ENCODE measurements at regions not wholly inside any gene's neighbourhood (a gene's known extent, or its start where the extent isn't known, plus 50 kb on each side); places are given as distances from the start of the nearest gene placed in this dataset.

DNA sequence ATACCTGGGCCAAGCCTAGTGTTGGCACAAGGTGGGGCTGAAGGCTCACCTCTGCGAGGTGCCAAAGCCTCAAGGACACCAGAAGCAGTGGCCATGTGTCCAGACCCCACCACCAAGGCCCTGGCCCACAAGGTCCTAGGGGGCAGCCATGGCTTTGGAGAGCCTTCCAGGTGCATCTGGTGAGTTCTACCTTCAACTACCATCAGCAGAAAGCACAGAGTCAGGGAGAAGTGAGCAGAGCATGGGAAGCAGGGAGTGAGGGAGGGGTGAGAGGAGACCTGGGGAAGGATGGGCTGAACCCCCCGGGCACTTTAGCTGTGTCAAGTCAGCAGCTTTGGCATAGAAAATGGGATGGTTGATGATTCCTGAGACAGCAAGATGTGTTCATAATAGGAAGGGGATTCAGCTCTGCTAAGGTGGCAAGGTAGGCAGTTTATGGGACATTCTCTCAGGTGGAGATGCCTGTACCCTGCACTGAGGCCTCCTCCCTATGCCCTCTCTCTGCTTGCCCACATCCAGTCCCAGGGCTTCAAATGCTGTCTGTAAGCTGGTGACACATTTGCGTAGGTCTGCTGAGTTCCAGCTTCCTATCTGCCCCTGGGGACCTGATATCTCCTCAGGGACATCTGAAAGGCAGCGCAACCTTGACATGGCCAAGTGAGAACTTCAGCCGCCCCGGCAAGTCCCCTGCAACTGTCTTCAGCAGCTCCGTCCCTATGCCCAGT, 83.4 kb upstream of the RGPD5 start:
- no peak overlapping the region for H3K56ac ChIP-seq (ENCODE audit: low read length)
- H2BK15ac ChIP-seq (replicated peaks; ENCODE audit: low read depth), result no peak overlapping the region
- no peak overlapping the region for H3K4me3 ChIP-seq (ENCODE audit: low read length)
- H3K4me1 ChIP-seq (ENCODE audit: control insufficient read depth, low read depth, low read length), result no peaks in the 10 kb centered on the region
- H4K8ac ChIP-seq (ENCODE audit: low read depth, low read length), result no peak overlapping the region
- no peaks in the 10 kb centered on the region for H3K36me3 ChIP-seq (ENCODE audit: control insufficient read depth, insufficient read depth, low read length)
- H3K27ac ChIP-seq (ENCODE audit: low read depth, low read length), result no peak overlapping the region
- no CpG with 5 or more reads among the region's 7 CpGs for WGBS (ENCODE audit: extremely low coverage, insufficient coverage, low lambda C conversion rate)
- no peak overlapping the region for H2BK5ac ChIP-seq (ENCODE audit: low read length)
- no peak overlapping the region for H3K4me2 ChIP-seq (ENCODE audit: low read length)
- no peak overlapping the region for H3K23ac ChIP-seq (ENCODE audit: low read length)
- no peak overlapping the region for H3K18ac ChIP-seq (ENCODE audit: low read length)
- H3K27me3 ChIP-seq (ENCODE audit: insufficient read depth, low read length, poor library complexity), result no peaks in the 10 kb centered on the region
- no peak overlapping the region for H2AK5ac ChIP-seq (ENCODE audit: low read length)
- H3K79me1 ChIP-seq (ENCODE audit: low read length), result no peaks in the 10 kb centered on the region
- H2BK120ac ChIP-seq (ENCODE audit: low read depth, low read length), result no peak overlapping the region
- no peak overlapping the region for H3K4ac ChIP-seq (ENCODE audit: low read depth, low read length)
- no peak overlapping the region for H3K9ac ChIP-seq (ENCODE audit: low read length)
- H4K5ac ChIP-seq (ENCODE audit: low read length), result no peak overlapping the region
- DNase-seq, result no peak
- H3K79me2 ChIP-seq (ENCODE audit: control insufficient read depth, insufficient read depth, low read length), result no peaks in the 10 kb centered on the region

DNA sequence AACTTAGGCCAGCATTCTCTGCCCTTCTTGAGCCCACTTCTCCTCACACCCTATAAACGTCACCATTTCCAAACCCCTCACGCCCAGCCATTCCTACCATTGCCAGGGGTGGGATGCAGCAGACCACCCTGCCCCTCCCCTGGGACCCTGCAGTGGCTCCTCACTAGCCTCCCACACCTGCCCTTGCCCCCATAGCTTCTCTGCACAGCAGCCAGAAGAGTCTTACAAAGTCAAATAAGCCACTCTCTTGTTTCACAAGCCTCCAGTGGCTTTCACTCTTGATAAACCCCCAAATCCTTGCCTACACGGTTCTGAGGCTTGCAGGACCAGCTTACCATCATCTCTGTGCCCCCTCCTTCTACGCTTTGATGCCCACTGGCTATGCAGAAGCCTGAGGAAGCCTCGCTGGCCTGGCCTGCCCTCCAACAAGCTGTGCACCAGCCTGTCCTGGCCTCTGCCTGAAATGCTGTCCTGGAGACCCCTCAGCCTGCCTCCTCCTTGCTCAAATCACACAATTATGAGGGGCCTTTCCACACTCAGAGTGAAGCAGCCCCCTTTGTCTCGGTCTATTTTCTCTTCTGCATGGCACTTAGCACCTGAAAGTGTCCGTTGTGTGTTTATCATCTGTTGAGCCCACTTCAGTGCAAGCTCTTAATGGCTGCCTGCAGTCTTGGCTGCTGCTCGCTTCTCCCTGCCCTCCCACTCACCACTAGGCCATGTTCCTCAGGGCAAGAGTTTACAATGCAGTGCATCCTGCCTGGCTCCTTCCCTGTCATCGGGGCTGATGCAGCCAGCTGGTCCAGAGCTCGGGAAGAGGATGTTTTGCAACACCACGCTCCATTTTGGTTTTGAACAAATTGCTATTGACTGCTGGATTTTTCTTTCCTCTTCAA, 82.6 kb upstream of the RGPD5 start:
- Histone ChIP-seq H3K79me1 (ENCODE audit: low read length) (no peaks in the 10 kb centered on the region), H3K4ac (ENCODE audit: low read depth, low read length) (no peak overlapping the region), H3K9ac (ENCODE audit: low read length) (no peak overlapping the region), H3K36me3 (ENCODE audit: control insufficient read depth, insufficient read depth, low read length) (no peaks in the 10 kb centered on the region), H3K56ac (ENCODE audit: low read length) (no peak overlapping the region), H2BK120ac (ENCODE audit: low read depth, low read length) (no peak overlapping the region), H3K4me2 (ENCODE audit: low read length) (no peak overlapping the region), H2BK15ac (replicated peaks; ENCODE audit: low read depth) (no peak overlapping the region), H3K27ac (ENCODE audit: low read depth, low read length) (no peak overlapping the region), H3K27me3 (ENCODE audit: insufficient read depth, low read length, poor library complexity) (no peaks in the 10 kb centered on the region), H2AK5ac (ENCODE audit: low read length) (no peak overlapping the region), H4K8ac (ENCODE audit: low read depth, low read length) (no peak overlapping the region), H3K23ac (ENCODE audit: low read length) (no peak overlapping the region), H3K4me1 (ENCODE audit: control insufficient read depth, low read depth, low read length) (no peaks in the 10 kb centered on the region), H3K4me3 (ENCODE audit: low read length) (no peak overlapping the region), H3K79me2 (ENCODE audit: control insufficient read depth, insufficient read depth, low read length) (no peaks in the 10 kb centered on the region), H4K5ac (ENCODE audit: low read length) (no peak overlapping the region), H3K18ac (ENCODE audit: low read length) (no peak overlapping the region), H2BK5ac (ENCODE audit: low read length) (no peak overlapping the region)
- no peak for DNase-seq
- no CpG with 5 or more reads among the region's 11 CpGs for WGBS (ENCODE audit: extremely low coverage, insufficient coverage, low lambda C conversion rate)

DNA sequence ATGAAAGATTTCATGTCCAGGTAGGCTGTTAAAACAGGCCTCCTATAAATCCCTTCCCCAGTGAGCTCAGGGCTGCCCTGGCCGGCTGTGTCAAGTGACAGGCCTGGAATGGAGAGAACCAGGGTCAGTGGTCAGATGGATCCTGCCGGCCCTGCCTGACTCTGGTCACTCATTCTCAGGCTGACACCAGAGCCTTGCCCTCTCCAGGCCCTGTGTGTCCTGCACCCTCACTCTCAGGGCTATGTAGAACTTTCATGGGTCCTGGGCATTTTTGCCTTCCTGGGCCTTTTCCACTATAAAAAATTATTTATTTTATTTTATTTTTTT, 82.0 kb upstream of the RGPD5 start:
- no peak overlapping the region for H2AK5ac ChIP-seq (ENCODE audit: low read length)
- H3K79me1 ChIP-seq (ENCODE audit: low read length), result no peaks in the 10 kb centered on the region
- no peak overlapping the region for H3K9ac ChIP-seq (ENCODE audit: low read length)
- H4K5ac ChIP-seq (ENCODE audit: low read length), result no peak overlapping the region
- no peaks in the 10 kb centered on the region for H3K27me3 ChIP-seq (ENCODE audit: insufficient read depth, low read length, poor library complexity)
- no peak overlapping the region for H3K18ac ChIP-seq (ENCODE audit: low read length)
- no peaks in the 10 kb centered on the region for H3K4me1 ChIP-seq (ENCODE audit: control insufficient read depth, low read depth, low read length)
- H3K79me2 ChIP-seq (ENCODE audit: control insufficient read depth, insufficient read depth, low read length), result no peaks in the 10 kb centered on the region
- H3K4me3 ChIP-seq (ENCODE audit: low read length), result no peak overlapping the region
- WGBS (ENCODE audit: extremely low coverage, insufficient coverage, low lambda C conversion rate), result no CpG with 5 or more reads among the region's 2 CpGs
- no peaks in the 10 kb centered on the region for H3K36me3 ChIP-seq (ENCODE audit: control insufficient read depth, insufficient read depth, low read length)
- no peak overlapping the region for H2BK15ac ChIP-seq (replicated peaks; ENCODE audit: low read depth)
- no peak overlapping the region for H4K8ac ChIP-seq (ENCODE audit: low read depth, low read length)
- no peak overlapping the region for H3K4me2 ChIP-seq (ENCODE audit: low read length)
- no peak for DNase-seq
- no peak overlapping the region for H3K23ac ChIP-seq (ENCODE audit: low read length)
- H2BK5ac ChIP-seq (ENCODE audit: low read length), result no peak overlapping the region
- no peak overlapping the region for H3K4ac ChIP-seq (ENCODE audit: low read depth, low read length)
- H3K56ac ChIP-seq (ENCODE audit: low read length), result no peak overlapping the region
- H3K27ac ChIP-seq (ENCODE audit: low read depth, low read length), result no peak overlapping the region
- H2BK120ac ChIP-seq (ENCODE audit: low read depth, low read length), result no peak overlapping the region

DNA sequence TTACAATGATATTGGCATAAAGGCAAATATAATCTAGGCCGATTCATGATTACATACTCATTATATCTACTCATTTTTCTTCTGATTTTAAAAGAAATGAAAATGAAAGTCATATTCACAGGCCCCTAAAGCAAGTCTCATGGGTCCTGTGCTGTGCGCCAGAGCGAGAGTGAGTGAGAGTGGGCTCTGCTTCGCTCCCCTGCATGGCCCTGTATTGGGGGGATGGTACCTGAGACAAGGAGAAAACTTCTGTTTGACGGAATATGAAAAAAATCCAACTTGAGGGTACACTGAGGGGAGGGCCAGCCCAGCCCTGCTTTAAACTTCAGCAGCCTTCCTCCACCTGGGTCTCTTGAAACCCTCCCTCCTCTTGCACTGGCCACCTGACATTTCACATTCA, 81.4 kb upstream of the RGPD5 start:
- no peak overlapping the region for H3K18ac ChIP-seq (ENCODE audit: low read length)
- no peak overlapping the region for H3K56ac ChIP-seq (ENCODE audit: low read length)
- H4K5ac ChIP-seq (ENCODE audit: low read length), result no peak overlapping the region
- no peaks in the 10 kb centered on the region for H3K36me3 ChIP-seq (ENCODE audit: control insufficient read depth, insufficient read depth, low read length)
- H4K8ac ChIP-seq (ENCODE audit: low read depth, low read length), result no peak overlapping the region
- H3K4me3 ChIP-seq (ENCODE audit: low read length), result no peak overlapping the region
- no peaks in the 10 kb centered on the region for H3K79me2 ChIP-seq (ENCODE audit: control insufficient read depth, insufficient read depth, low read length)
- no peak overlapping the region for H2AK5ac ChIP-seq (ENCODE audit: low read length)
- no peak overlapping the region for H3K4ac ChIP-seq (ENCODE audit: low read depth, low read length)
- H3K27me3 ChIP-seq (ENCODE audit: insufficient read depth, low read length, poor library complexity), result no peaks in the 10 kb centered on the region
- no peaks in the 10 kb centered on the region for H3K4me1 ChIP-seq (ENCODE audit: control insufficient read depth, low read depth, low read length)
- H3K79me1 ChIP-seq (ENCODE audit: low read length), result no peaks in the 10 kb centered on the region
- H3K27ac ChIP-seq (ENCODE audit: low read depth, low read length), result no peak overlapping the region
- no peak for DNase-seq
- no peak overlapping the region for H2BK120ac ChIP-seq (ENCODE audit: low read depth, low read length)
- H3K23ac ChIP-seq (ENCODE audit: low read length), result no peak overlapping the region
- WGBS (ENCODE audit: extremely low coverage, insufficient coverage, low lambda C conversion rate), result no CpG with 5 or more reads among the region's 5 CpGs
- no peak overlapping the region for H2BK5ac ChIP-seq (ENCODE audit: low read length)
- H3K4me2 ChIP-seq (ENCODE audit: low read length), result no peak overlapping the region
- H3K9ac ChIP-seq (ENCODE audit: low read length), result no peak overlapping the region
- no peak overlapping the region for H2BK15ac ChIP-seq (replicated peaks; ENCODE audit: low read depth)

DNA sequence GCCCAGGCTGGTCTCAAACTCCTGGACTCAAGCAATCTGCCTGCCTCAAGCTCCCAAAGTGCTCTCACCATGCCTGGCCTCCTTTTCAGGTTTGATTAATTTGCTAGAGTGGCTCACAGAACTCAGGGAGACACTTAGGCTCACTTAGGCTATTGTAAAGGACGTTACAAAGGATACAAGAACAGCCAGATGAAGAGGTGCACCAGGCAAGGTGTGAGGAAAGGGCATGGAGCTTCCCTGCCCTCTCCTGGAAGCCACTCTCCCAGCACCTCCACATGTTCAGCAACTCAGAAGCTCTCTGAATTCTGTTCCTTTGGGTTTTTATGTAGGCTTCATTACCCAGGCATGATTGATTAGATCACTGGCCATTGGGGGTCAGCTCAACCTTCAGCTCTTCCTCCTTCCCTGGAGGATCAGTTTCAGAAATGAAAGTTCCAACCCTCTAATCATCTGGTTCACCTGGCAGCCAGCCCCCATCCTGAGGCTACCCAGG, 78.7 kb upstream of the RGPD5 start:
- Histone ChIP-seq H3K23ac (ENCODE audit: low read length) (no peak overlapping the region), H3K18ac (ENCODE audit: low read length) (no peak overlapping the region), H3K56ac (ENCODE audit: low read length) (peak overlapping the region; percentile 42), H2BK5ac (ENCODE audit: low read length) (no peak overlapping the region), H3K4me3 (ENCODE audit: low read length) (no peak overlapping the region), H2BK15ac (replicated peaks; ENCODE audit: low read depth) (no peak overlapping the region), H2AK5ac (ENCODE audit: low read length) (no peak overlapping the region), H3K79me1 (ENCODE audit: low read length) (no peaks in the 10 kb centered on the region), H3K4ac (ENCODE audit: low read depth, low read length) (no peak overlapping the region), H3K9ac (ENCODE audit: low read length) (no peak overlapping the region), H2BK120ac (ENCODE audit: low read depth, low read length) (no peak overlapping the region), H3K36me3 (ENCODE audit: control insufficient read depth, insufficient read depth, low read length) (no peaks in the 10 kb centered on the region), H3K4me1 (ENCODE audit: control insufficient read depth, low read depth, low read length) (no peaks in the 10 kb centered on the region), H3K4me2 (ENCODE audit: low read length) (no peak overlapping the region), H4K8ac (ENCODE audit: low read depth, low read length) (no peak overlapping the region), H3K27me3 (ENCODE audit: insufficient read depth, low read length, poor library complexity) (no peaks in the 10 kb centered on the region), H4K5ac (ENCODE audit: low read length) (no peak overlapping the region), H3K27ac (ENCODE audit: low read depth, low read length) (no peak overlapping the region), H3K79me2 (ENCODE audit: control insufficient read depth, insufficient read depth, low read length) (no peaks in the 10 kb centered on the region)
- DNase-seq, result peak; percentile 82
- no CpG with 5 or more reads among the region's 1 CpG for WGBS (ENCODE audit: extremely low coverage, insufficient coverage, low lambda C conversion rate)

All from mesendoderm (in vitro differentiated cells).